CD1c-positive myeloid dendritic cell (primary cell): ENCODE measurements at regions not wholly inside any gene's neighbourhood (a gene's known extent, or its start where the extent isn't known, plus 50 kb on each side); places are given as distances from the start of the nearest gene placed in this dataset.

Source experiments
- DNase-seq: peaks from one replicate; pipeline ENCODE4 v3.0.0-alpha.2; 2016; ENCODE audit errors: extremely low spot score

DNA sequence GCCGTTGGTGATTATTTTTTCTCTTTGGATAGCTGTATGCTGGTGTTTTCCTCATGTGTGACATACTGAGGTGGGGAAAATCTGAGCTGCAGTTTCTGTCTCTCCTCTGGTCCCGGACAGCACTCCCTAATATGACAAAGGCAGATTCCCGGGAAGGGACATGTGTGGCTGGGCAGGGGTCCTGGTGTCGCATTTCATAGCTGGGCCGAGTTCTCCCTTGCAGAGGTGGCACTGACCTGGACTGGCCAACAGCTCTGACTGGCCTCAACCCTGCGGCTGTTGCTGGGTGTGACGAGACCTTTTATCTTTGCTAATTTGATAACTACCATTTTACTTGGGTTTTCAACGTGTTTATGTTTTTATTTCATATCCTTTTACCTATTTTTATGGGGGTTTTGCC lies 248.6 kb upstream of the TCERG1L start:
- DNase-seq, result no peak

DNA sequence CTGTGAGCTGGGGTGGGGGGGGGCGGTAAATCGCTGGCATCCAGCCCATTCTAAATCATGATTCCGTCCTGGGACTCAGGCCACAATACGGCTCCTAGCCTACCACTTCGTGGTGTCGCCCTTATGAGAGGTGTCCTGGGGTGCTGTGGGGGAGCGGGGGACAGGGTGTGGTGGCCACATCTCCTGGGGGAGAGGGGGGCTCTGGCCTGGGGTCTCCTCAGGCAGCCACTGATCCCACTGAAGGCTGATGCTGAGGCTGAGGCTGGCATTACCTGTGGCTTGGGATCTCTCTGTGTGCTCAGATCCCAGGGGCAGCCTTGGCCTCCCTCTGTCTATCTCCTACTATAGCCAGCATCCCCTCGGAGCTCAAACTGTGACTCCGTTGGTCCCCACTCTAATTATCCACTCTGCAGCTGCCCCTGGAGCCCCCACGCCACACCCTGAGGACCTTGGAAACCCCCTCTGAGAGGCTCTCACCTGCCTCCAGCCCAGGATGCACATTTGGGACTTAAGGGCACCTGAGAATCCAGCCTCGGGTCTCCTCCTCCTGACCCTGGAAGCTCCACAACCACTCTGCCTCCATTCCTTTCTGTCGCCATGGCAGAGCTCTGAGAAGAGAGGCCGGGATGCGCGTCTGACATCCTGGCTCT lies 249.3 kb upstream of the TCERG1L start:
- DNase-seq, result no peak

DNA sequence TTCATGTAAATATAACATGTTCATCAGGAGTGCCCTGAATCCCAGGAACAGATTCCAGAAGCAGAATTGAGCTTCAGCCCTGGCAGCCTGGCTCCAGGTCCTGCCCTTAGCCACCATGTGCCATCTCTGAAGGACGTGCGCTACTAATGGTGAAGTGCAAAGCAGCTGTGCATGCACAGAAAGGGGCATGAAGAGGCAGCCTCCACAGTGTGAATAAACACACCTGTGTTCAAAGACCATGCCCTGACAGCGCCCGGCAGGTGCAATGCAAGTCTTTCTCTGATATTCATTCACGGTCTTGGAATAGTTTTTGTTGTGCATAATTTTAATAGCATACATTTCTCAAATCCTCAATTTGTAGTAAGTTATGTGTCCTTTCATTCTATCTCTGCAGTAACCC lies 250.4 kb upstream of the TCERG1L start:
- no peak for DNase-seq

DNA sequence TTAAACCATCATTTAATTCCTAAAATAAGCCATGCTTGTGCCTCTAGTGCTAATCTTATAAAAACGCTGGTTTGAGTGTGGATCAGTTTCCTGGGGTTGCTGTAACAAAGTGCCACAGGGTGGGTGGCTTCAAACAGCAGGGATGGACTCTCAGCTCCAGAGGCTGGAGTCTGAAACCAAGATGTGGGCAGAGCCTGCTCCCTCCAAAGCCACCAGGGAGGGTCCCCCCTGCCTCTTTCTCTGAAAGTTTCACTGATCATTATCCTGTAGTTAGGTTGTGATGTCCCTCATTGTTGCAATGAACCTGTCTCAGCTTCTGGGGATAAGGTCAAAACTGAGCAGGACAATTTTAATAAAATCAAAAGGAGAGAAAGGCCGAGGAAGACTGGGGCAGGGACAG lies 251.9 kb upstream of the TCERG1L start:
- no peak for DNase-seq

DNA sequence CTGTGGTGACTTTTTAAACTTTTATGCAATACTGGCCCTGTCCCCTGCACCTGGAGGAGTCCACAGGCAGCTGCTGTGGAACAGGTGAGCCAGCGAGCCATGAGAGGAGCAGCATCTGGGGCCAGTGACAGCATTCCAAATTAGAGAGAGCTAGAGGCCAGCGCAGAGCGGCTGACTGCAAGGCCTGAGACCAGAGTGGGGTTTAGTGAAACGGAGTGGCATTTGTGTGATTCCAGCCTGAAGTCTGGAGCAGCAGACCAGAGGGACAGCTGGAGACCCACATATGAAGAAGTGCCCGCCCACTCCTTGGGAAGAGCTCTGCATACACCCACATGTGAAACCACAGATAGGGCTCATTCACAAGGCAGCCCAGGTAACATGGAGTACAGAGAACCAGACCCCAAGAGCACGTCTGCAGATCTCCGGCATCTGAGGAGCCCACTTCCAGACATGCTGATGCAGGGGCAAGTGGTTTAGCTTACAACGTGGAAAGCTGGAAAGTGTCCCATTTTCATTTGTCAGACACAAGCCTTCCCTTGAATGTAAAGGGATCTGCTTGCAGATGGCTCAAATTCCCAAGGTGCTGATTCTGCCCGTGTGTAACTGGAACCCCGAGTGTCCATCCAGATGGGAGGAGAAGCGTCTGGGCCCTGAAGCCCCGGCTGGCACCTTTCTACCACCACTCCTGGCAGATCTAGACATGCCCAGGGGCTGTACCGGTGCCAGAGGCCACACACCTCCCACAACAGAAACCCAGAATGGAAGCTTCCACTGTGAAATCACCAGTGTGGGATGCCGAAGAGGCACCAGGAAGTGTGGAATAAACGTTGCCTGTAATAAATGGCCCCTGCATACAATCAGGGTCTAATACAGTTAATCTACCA lies 256.0 kb upstream of the TCERG1L start:
- no peak for DNase-seq

DNA sequence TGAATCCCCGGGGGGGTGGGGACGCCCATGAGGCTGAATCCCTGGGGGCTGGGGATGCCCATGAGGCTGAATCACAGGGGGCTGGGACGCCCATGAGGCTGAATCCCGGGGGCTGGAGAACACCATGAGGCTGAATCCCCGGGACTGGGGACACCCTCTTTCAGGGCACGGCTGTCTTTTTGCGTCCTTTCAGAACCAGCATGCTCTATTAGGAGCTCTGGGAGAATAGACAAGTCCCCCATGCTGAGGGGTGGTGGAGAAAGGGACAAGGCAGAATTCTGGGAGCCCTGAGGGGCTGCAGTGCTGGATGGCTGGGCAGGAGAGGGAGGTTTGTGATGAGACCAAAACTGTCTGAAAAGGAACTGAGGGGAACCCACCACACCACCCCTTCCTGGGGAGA lies 257.3 kb upstream of the TCERG1L start:
- no peak for DNase-seq

DNA sequence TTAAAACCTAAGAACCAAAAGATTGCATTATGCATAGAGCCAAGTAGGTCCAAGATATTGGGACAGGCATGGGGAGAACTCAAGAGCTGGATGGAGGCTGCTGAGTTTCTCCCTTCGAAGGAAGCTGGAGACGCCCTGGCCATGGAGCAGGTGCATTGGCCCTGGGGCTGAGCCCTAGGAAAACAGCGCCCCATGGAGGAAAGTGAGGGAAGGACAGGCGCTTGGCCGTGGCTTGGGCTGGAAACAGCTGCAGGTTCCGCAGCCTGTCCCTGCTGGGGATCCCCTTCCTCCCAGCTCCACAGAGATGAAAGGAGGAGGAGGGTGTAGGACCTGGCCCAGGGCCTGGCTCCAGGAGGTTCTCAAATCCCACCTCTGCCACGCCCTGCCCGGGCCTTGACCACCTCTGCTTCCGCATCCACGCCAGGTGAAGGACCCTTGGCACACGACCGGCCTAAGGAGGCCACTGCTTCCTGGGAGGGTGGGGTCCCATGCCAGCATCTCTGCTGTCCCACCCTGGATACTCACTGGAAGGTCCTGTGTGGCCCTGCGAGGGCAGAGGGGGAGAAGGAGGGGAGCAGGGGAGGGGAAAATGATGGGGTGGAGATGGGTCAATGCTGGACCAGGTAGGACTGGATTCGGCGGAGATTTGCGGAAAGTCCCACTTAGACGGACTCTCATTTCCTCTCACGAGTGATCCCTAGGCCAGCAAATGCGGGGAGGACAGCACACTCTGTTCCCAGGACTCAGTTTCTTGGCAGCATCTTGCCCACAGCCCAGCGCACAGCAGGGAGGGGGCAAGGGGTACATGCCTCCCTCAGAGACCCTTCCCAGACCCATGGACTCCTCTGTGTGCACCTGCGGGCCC lies 258.6 kb upstream of the TCERG1L start:
- no peak for DNase-seq

DNA sequence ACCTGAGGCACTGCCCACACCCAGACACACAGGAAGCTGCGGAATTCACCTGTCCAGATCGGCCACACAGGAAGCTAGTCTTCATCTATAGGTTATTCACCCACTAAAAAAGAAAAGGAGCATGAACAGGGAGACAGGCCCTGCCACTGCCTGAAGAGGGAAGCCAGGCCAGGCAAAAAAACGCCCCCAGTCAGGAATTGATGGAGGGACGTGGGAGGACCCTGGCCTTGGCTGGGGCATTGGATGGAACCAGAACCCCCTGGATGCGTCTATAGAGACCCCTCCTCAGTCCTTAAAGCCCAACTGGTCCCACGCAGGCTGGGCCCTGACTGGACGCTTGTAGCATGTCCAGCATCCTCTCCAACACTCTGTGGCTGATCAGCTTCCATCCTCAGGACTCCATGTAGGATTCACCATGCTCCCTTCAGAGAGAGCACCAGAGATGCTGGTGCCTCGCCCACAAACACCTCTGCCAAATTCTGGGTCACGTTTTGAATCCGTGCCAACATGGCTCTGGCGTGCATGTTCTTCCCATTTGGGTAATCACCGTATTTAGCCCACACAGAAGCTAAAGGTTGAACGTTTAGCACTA lies 259.3 kb upstream of the TCERG1L start:
- no peak for DNase-seq

DNA sequence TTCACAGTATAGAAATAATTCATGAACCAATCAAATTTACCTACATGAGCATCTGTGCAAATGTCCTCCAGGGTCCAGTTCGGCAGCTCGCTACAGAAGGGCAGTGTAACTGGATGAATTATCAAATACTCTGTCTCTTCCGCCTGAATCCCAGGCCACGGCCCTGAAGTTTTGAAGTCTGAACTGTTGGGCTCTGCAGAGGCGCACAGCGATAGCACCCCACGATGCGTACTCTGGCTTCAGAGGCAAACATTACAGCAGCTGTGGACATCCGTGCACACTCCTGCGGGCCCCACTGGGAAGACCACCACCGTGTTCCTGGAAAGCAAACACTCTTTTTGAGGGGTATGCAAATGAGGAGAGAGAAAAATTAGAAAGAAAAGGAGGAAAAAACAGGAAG lies 259.8 kb upstream of the TCERG1L start:
- DNase-seq, result no peak

DNA sequence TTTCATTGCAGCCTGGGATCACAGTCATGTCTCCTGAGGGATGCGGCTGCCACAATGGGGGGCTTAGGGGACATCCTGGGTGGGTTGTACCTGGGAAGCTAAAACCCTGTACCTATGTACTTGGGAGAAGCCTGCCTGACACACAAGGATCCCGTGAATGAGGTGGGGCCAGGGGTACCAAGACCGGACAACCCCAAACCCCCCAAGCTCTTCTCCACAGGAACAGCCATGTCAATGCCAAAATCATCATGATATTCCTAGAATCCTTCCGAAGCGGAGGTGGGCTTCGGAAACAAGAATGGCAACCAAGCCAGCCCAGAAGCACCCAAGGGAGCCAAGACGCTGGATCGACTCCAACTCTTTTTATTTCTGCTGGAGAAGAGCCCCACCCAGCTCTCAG lies 260.3 kb upstream of the TCERG1L start:
- no peak for DNase-seq

DNA sequence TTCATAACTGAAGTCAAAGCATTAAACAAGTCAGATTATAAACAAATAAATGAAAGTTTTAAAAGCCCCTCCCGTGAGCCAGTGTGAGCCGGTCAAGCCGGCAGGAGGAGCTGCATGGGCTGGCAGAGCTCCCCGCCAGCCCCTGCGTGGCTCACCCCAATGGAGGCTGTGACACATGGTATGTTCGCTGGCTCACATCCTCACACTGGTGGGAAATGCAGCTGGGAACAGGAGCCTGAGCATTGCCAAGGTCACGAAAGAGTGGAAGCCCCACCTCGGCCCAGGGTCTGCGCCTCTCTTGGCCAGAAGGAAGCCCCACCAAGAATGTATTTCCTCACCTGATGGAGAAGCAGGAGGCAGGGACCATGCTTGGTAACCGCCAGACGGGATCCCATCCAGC lies 261.7 kb upstream of the TCERG1L start:
- DNase-seq, result no peak

DNA sequence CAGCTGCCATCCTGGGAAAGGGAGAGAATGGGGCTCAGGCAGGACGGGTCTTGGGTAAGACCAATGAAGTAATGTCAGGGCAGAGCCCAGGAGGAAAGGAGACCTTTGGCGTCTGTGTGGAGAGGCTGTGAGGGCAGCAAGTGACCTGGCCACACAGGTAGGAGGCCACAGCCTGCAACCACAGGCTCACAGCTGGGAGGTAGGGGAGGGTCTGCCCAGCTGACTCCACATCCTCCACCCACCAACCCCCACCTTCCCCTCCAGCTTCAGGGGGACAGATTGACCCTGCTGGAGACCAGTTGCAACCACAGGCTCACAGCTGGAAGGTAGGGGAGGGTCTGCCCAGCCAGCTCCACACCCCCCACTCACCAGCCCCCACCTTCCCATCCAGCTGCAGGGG lies 262.2 kb upstream of the TCERG1L start:
- no peak for DNase-seq

DNA sequence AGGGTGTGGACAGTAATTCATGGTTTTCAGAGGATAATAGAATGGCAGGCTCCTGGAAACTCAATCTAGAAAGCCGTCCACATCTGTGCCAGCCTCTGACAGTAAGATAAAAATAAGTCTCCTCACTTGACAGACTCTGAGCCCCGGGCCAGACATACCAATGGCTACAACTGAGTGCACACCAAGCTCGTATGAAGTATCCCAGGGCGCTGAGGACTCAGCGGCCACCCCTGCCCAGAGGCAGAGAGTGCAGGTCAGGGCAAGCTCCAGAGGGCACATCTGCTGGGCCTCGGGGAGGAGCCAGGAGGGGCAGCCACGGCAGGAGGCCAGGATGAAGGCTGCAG lies 262.8 kb upstream of the TCERG1L start:
- DNase-seq, result no peak

DNA sequence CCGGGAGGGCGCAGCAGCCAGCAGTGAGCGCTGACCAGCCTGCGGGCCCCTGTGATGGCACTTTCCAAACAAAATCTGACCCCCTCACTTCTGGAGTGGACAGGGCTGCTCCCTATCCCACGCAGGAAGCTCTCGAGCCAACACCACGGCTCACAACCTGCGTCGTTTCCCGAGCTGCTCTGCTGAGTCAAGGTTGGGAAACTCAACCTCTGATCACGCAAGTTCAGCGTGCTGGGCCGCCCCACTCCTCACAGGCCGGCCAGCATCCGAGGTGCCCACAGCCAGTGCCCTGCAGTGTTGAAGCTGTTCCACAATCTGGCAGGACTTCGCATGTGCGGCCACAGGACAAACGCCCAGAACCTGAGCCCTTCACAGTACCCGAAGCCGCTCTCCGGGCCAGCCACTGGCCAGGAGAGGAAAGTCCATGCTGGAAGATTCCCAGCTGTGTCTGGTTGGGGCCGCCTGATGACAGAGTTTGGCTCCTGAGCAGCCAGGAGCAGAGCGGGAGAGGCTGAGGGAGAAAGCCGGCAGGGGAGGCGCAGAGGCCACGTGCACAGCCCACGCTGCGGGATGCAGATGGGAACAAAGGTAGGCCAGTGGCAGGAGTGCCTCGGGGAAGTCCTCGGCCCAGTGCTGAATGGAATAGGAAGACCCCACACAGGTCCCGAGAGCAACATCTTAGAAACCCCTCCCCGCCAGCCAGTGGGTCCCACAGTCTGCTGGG lies 263.3 kb upstream of the TCERG1L start:
- DNase-seq, result no peak

DNA sequence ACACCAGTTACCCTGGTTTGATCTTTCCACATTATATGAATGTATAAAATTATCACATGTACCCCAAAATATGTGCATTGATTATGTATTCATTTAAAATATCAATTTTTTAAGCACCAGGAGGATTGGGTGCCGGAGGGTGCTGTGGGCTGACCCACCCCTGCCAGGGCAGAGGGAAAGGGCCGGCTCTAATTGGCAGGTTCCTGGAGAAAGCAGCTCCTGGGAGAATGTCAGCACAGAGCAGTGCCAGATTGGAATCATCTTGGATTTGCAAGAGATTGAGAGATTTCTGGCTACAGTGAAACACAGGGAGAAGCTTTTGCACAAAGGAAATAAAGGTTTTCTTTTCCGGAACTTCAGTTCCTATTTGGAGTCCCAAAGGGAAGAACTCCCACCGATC lies 264.4 kb upstream of the TCERG1L start:
- no peak for DNase-seq

DNA sequence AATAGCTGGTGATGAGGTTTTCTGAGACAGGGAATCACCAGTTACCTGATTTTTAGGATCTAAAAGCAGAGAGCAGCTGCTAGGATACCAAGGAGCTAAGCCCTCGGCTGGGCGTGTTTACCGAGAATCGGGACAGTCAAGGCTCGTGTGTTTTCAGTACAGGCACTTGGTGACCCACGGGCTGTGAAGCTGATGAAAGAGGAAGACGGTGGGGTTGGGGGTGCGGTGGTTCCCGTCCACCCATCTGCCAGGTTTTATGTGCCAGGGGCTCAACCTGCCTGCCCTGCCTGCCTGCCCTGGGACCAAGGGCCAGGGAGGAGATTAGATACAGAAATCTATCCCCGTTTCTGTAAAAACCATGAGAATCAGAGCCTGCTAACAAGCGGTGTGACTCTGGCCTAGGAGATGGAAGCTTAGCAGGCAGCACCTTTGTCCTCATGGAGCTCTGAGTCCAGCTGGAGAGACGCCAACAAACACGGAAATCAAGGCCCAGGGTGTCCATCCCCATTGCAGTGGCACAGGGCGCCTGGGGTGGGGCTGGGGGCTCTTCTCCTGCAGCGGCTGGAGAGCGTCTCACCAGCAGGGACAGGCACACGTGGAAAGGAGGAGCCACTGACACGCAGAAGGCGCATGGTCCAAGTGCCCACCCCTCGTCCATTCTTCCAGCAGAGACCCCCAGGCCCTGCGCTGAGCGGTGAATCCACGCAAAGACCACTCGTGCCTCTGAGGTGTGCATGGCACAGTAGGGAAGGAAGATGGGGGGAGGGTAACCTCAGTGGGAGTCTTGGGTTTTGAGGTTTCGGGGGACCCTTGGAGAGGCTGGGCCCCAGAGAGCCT lies 265.0 kb upstream of the TCERG1L start:
- no peak for DNase-seq

DNA sequence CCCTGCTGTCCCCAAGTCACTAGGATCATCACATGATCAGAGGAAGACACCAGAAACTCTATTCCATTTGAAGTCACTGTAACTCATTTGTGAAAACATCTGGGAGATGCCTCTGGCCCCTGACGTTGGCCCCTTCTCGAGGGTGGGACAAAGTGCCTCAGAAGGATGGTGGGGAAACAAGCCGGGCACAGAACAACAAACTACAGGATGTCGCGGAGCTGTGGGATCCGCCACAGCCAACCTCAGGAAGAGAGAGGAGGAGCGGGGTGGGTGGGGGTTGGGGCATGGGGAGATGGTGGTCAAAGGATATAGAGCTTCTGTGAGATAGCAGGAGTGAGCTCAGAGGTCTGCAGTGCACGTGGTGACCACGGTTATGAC lies 265.6 kb upstream of the TCERG1L start:
- no peak for DNase-seq

DNA sequence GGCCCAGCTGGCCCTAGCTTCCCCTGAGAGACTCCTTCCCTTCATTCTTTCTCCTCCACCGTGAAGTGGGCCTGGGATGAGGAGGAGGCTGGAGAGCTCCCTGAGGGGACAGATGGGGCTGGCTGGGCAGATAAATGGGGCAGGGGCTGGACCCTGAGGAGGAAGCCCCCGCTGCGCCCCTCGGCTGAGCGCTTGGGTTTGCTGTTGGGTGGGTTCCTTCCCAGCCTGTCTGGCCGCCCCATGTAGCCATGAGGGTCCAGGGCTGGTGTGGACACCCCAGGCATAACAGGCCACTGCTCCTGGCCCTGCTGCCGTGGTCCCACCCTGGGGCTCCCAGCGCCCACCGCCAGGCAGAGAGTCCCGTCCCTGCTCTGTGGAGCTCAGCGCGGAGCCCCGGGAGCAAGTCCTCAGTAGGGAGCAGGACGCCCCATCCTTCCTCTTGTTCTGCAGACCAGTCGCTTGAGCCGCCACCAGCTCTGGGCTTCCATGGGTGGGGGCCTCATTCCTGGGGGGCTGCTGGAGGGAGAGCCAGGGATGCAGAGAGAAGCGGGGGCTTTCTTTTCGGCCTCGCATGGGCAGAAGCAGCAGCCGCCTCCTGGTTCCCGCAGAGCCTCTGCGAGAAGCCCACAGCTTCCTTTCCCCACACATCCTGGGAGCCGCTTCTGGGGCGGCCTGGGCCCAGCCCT lies 266.4 kb upstream of the TCERG1L start:
- no peak for DNase-seq

DNA sequence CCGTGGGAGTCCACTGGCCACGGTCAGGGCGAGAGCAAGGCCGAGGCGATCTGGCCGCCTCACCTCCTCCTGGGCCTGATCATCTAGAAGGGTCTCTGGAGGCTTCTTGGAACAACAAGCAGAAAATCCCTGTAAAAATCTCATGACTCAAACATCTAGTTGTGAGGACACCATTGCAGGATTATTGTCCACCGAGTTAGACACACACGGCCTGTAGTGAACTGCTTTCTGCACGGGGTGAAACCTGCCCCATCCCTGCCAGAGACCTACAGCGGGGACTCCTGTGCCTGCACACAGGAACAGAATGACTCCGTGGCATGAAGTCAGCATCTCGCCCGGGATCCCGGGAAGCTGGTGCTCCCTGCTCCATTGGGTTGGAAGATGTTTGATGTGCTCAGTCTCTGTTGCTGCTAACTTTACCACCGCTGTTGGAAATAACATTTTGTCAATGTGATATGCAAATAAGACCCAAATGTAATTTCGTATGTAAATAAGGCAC lies 267.0 kb upstream of the TCERG1L start:
- DNase-seq, result no peak
